ENCODE measurements at regions not wholly inside any gene's neighbourhood (a gene's known extent, or its start where the extent isn't known, plus 50 kb on each side); places are given as distances from the start of the nearest gene placed in this dataset.
"Not testable (repeated sequence)": the region's sequence is repeated elsewhere in the genome, so short reads cannot be mapped to it uniquely, and the experiment has no call there.

DNA sequence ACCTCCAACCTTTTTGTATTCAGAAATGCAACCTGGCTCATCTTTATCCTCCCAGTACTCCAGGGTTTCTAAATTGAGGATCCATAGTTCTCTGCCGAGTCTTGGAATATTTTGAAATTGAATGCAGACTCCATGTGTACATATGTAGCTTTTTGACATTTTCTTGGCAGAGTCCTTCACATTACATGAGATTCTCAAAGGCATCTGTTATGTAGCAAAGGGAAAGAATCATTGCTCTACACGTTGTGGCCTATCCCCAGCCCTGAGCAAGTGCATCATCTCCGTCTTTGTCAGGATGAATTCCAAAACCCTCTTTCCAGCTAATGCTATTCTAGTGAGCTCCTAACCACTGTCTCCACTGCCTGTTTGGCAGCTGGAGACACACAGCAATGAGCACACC is 742.9 kb downstream of the DHX35 start:
- DNase-seq (ENCODE audit: low read depth) = no peak

DNA sequence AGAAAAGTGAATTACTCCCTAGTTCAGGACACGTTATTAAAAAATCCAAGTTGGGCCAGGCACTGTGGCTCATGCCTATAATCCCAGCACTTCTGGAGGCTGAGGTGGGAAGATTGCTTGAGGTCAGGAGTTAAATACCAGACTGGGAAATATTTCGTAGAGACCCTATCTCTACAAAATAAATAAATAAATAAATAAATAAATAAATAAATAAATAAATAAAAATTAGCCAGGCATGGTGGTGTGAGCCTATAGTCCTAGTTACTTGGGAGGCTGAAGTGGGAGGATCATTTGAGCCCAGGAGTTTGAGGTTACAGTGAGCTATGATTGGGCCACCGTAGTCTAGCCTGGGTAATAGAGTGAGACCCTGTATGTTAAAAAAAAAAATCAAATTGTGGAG is 741.2 kb downstream of the DHX35 start:
- not testable (repeated sequence) for DNase-seq (ENCODE audit: low read depth)

DNA sequence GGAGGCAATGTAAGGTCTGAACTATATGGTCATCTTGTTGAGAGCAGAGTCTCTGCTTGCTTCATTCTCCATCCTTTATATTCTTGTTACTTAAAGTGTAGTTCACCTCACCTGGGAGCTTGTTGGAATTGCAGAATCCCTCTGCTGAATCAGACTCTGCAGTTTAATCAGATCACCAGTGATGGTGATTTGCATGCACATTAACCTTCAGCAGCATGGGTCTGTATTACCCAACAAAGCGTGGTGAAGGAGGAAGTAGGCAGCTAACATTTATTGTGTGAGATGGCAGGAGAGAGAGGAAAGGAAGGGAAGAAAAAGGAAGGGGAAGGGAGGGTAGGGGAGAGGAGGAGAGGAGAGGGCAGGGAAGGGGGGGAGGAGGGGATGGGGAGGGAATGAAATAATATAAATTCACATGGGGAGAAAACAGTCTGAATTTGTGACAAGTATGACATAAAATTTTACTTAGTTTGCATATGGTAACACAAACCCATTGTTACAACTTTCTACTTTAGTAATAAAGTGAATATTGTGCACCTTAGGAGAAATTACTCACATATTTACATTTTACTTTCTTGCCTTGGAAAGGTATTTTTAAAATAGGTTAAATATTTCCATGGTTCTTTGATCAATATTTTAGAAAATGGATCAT is 740.7 kb downstream of the DHX35 start:
- no peak for DNase-seq (ENCODE audit: low read depth)

DNA sequence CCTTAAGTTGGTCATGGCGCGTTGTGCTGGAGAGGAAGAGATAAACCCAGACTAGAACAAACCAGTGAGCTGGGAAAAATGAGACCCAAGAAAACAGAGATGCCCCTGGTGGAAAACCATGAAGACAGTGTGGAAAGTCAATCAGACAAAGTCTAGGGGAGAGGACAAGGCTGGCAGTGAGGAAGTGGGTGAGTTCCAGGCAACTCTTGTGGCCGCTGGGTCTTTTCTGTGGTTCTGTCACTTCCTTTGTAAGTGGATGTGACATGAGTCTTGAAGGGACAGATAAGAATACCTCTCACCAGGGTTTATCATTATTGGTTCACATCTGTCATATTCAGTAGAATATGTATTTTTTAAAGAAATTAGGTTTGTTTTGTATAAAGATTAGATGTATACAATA is 738.4 kb downstream of the DHX35 start:
- no peak for DNase-seq (ENCODE audit: low read depth)

DNA sequence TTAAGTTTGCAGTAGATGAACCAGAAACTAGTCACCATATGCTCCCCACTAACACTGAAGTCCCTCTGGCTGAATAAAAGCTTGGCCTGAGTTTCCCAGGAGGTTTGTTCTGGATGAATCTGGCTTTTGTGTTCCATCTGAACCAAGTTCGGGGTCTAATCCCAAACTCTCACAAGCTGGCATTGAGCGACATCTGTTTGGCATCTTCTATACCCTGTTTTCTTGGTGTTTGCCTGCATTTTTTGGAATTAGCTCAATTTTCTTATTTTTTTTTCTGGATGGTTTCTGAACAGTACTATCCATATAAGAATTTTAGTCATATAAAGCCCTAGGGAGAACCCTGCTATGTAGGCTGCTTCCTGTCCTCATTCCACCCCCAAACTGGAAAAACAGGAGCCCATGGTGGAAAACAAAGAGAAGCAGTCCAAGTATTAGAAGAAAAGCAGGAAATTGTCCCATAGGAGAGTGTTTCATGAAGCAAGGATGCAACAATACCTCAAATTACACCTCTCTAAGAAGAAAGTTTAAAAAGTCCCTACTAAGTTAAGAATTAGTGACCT is 737.1 kb downstream of the DHX35 start:
- DNase-seq (ENCODE audit: low read depth) = no peak

DNA sequence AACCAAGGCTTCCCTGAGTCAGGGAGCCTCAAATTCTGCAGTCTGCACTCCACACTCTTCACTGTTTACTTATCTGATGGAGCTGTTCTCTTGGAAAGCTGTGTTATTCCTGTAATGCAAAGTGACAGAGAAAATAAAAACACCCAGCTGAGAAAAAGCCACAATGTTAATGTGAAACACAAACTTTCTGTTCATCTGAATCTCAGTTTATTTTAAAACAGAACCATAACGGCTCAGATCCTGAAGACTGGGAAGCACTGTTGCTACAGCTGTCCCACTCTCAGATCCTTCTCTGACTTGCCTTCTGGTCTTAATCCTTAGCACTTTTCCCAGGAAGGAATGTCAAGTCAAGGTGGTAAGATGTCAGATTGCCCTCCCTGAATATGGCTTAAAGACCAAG is 736.6 kb downstream of the DHX35 start:
- DNase-seq (ENCODE audit: low read depth) = peak; percentile 45

DNA sequence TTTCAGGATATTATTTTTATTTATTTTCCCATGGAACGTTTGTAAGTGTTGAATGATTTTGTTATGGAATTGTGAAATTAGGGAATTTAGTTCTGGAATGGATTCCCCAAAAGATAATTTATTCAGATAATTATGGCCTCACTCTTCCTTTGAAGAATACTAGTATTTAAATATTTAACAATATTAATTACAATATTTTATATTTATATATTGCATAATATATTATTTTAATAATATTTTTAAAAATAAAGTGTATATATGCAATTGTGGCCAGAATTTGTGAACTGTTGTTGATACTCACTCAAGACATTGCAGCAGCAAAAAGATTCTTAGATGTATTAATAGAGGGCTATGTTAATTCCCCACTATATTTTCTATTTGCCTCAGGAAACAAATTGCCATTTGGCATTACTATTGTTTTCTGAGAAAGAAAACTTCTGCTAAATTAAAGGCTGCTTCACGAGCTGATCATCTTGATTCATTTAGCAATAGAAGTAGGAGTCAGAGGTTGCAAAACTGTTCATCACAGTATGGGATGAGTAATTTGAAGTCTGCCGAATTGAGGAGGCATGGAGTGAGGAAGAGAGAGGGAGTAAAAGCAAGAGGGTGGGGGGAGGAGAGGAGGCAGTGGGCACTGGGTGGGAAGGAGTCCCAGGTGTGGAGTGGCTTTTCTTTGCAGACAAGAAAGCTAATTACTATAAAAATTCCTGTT is 729.2 kb downstream of the DHX35 start:
- DNase-seq (ENCODE audit: low read depth) = peak; percentile 41

DNA sequence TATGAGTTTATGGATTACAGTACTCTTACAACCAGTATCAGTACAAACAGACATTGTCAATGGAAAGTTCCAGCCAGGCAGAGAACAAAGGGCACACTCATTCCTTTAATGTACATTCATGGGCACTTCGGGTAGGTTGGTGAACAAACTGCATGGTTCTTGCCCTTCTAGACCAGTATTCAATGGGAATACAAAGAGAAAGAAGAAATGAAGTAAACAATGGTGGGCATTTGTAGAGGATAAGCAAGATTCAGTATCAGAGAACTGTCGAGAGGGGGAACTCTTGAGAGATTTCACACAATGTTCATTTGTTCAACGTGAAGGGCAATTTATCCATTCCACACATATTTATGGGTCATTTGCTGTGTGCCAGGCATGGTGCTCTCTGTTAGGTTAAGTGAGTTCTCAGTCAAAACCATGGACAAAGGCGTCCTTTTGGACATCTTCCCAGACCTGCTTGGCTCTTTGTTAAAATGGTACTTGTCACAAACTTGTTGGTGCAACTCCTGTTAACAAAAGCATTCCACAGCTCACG is 714.8 kb downstream of the DHX35 start:
- peak; percentile 69 for DNase-seq (ENCODE audit: low read depth)

DNA sequence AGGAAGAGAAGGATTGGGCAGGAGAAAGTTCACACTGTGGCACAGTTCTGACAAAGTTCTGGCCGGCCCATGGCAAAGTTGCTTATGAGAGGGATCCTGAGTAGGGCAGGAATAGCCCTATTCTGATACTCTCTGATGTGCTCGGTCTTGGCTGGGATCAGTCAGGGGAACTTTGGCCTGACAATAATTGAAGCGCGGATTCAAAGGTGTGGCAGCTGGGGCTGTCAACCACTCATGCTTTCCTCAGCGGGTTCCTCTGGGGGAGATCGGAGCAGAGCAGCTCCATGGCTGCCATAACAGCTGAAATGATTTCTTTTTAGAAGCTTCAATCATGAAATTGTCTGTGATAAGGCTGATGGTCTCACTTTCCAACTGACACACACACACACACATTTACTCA is 714.1 kb downstream of the DHX35 start:
- no peak for DNase-seq (ENCODE audit: low read depth)

DNA sequence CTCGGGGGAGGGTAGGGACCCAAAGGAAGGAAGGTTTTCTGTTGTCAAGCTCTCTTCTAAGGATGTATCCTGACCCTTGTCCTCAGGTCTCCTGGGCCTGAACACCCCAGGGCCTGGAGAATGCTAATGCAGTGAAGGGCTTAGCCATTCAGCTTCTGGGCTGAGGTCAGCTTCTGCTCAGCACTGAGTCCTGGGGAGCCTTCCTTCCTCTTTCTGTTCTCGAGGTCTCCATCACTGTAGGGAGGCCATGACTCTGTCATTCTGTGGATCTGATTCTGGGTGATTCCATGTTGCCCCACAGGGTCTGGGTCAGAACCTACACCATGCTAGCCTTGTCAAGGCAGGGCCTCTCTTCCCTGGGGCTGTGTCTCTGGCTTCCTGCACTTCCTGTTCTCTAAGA is 712.7 kb downstream of the DHX35 start:
- no peak for DNase-seq (ENCODE audit: low read depth)

DNA sequence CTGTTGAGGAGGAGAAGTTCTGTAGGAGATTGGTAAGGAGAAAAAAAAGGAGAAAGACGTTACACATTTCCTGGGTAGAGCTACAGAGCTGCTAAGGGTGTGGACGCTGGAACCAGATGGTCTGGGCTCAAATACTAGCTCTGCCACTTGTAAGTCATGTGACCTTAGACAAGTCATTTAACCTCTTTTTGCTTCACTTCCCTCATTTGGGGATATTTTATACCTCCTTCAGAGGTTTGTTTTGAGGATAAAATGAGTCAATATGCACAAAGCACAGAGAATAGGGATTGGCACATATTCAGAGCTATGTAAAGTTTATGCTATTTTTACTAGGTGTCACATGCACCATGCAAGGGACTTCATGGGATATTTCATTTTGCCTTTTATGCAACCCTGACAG is 708.8 kb downstream of the DHX35 start:
- peak; percentile 38 for DNase-seq (ENCODE audit: low read depth)

DNA sequence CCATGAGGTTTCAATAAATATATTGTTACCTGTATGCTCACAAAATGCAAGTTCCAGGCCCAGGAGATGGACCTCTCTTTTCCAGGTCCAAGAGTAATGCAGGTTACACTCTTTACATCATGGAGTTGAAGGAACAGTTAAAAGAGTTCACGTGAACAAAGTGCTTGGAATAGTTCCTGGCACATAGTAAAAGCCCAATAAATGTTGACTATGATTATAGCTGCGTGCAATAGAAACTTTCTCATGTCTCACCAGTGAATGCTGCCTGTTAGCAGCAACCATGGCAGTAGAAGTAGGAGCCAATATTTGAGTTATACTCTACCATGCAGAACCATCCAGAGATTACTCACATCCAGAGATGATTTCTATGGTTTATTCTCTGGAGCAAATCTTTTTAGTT is 707.5 kb downstream of the DHX35 start:
- no peak for DNase-seq (ENCODE audit: low read depth)

DNA sequence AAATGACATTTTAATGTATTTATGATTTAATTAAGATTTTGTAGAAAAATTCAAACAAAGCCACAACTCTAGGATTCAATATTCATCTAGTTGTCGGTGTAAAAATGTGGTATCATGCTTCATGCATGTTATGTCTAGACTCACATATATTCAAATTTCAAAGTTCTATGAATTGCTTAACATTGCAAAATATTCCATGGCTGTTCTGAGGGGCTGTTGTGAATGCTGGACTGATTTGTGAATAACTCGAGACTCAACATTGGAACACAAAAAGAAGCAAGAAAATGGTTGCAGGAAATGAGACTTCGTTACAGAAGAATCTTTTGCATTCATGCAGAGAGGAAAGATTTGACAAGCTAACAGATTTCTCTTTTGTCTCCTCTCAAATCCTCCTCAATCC is 705.9 kb downstream of the DHX35 start:
- DNase-seq (ENCODE audit: low read depth) = no peak

DNA sequence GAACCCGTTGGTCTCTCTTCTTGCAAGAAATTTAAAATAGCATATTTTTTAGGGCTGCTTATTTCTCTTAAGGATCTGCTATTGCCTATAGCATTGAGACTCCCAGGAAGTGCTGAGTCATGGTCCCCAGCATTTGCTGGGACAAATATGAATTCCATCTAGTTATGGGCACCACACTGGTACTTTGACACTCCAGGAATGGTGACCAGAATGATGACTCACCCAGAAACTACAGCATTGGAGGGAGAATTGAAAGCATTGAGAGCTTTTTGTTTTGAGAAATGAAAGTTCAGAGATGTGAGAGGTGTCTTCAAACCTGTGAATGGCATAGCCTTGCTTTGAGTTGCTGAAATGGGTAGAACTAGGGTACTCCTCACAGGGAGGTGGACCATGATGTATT is 699.7 kb downstream of the DHX35 start:
- DNase-seq (ENCODE audit: low read depth) = peak; percentile 91

DNA sequence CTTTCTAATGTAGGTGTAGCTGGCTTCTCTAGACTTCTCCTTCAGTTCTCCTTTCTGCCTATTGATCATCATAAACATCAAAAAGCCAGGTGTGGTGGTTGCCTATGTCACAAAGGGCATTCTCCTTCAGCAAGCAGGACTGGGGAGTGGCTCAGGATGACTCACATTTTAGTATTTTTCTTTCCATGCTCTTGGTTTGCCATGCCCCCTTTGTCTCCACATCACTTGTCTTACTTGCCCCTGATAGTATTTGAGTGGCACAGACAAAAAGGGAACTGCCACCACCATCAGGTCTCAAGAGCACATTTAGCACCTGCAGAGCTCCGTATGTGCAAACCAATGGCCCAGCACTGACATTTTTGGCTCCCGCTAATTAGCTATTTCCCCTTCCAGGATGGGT is 698.8 kb downstream of the DHX35 start:
- DNase-seq (ENCODE audit: low read depth) = peak; percentile 65

DNA sequence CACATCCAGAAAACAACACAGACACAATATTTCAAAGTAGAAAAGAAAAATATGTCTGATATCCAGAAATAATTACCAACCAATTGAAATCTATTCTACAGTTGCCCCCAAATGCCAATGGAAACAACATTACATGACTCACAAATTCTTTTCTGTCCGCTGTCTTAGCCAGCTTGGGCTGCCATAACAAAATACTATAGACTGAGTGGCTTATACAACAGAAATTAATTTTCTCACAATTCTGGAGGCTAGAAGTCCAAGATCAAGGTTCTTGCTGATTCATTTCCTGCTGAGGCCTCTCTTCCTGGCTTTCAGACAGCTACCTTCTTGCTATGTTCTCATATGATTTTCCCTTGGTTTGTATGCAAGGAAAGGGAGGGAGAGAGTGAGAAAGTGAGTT is 698.1 kb downstream of the DHX35 start:
- peak; percentile 86 for DNase-seq (ENCODE audit: low read depth)

DNA sequence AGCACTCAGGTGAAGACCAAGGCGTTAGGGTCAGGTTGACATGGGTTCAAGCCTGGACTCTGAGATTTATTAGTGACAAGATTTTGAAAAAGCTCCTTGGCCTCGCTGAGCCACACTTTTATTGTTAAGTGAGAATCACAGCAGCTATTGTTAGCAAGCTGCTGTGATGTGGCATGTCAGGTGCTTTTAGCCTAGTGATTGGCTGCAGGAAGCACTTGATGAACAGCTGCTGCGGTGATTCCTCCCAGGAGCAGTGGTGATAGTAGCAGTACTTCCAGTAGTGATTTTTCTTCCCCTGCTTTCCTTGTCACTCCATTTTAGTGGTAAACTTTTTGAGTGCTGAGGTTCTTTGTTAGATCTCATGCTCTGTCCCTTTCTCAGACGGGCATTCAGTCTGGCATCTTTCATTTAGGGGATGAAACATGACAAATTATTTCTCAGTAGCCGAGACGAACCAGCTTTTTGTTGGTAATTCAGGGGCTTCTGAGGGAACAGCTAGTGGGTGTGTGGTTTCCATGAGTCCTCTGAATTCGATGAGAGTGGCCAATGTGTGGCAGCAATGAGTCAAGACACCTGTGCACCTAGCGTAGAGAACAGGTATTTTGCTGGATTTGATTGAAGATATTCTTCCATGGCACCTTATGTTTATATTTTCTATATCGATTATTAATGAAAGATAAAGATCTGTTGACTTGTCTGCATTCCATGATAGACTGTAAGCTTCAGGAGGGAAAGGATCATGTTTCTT is 696.7 kb downstream of the DHX35 start:
- no peak for DNase-seq (ENCODE audit: low read depth)

DNA sequence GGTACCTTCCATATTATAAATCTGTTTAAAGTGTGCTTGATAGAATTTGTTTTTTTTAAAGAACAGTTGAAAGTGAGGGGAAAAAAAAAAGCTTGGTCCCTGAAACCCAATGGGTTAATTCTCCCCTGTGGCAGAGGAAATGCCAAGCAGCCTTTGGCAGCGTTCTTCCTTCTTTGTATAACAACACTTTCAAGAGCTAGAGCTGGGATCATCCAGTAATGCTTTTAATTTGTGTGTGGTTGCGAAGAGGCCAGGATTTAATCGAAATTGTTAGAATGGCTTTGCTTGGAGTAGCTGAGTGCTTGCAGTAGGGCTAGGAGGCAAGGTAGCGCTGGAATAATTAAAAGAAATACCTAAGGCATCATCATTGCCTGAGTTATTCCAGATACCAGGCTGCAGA is 692.0 kb downstream of the DHX35 start:
- DNase-seq (ENCODE audit: low read depth) = no peak

DNA sequence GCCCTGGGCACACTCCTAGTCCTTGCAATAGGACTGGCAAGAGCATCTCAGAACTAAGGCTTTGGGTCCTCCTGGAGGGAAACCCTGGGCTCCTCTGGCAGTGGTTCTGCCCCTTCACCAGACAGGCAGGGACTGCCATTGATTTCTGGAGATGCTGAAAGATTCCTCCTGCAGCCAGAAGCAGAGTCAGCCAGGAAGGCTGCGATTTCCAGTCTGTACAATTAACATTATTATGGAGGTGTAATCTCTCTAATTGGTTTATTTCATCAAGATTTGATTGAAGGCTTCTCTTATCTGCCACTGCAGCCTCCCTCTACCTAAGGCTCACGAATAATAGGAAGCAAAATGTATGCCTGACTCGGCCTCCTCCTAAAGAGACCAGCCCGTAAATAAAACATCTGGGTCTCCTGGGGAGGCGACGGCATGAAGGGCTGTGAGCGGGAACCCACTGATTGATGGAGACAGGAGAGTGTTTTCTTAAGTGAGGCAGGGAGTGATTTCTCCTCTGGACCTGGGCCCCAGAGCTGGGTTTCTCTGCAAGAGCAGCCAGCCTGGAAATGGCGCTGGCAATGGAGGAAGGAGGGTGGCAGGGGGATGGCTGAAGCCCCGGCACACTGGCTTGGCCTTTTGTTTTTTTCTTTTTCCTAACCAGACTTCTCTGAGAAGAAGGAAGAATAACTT is 689.6 kb downstream of the DHX35 start:
- no peak for DNase-seq (ENCODE audit: low read depth)

DNA sequence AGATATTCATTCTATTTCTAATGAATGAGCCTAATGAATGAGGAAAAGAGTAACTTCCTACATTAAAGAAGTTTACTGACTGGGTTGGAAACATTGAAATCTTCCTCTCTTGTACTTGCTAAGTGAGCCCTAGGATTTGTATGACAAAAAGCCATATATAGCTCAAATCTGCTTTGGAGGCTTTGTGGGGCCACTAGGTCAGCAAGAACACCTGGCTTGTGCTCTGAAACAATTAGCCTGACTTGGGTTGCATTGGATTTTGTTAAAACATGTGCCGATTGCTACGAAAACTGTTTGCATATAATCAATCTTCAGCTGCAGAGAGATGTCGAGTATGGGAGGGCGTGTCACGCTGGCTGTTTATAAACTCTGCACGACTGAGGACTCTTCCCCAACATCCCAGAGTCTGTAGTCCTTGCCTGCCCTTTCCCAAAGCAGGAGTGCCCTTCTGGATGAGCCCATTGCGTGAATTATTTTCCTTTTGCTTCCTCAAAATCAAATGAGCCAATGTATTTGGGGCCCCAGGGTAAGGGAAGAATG is 684.8 kb downstream of the DHX35 start:
- no peak for DNase-seq (ENCODE audit: low read depth)

DNA sequence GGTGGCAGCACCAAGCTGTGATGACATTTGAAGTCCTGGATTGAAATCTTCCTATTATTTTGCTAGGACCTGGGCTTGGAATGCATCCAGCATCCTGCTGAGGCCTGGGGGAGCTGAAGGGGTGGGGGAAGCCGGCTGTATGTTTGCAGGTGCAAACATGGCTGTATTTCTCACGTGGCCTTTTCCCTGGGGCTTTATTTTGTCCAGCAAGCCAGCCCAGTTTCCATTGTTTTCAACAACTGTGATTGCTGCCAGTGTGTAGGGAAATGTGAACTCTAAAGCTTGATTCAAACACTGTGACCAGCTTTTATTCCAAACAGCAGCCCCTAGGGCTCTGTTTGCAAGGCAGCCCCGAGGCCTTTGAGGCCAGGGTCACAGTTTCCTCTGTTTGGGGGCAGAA is 683.0 kb downstream of the DHX35 start:
- peak; percentile 16 for DNase-seq (ENCODE audit: low read depth)

DNA sequence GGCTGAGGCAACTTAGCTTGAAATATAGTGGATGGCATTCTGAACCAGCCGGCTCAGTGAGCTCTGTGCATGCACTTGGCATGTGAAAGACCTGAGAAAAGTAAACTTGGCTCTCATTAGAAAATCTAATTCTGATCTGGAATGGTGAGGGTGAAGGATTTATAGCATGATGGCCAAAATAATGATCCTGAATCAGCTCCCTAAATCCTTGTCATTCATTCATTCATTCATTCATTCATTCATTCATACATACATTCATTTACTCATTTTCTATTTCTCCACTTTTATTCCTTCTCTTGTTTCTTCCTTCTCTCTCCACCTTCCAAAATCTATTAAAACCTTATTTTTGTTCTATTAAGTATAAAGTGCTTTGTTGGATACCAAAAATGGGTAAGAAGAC is 681.1 kb downstream of the DHX35 start:
- no peak for DNase-seq (ENCODE audit: low read depth)
